ENCODE measurements at regions not wholly inside any gene's neighbourhood (a gene's known extent, or its start where the extent isn't known, plus 50 kb on each side); places are given as distances from the start of the nearest gene placed in this dataset.

DNA sequence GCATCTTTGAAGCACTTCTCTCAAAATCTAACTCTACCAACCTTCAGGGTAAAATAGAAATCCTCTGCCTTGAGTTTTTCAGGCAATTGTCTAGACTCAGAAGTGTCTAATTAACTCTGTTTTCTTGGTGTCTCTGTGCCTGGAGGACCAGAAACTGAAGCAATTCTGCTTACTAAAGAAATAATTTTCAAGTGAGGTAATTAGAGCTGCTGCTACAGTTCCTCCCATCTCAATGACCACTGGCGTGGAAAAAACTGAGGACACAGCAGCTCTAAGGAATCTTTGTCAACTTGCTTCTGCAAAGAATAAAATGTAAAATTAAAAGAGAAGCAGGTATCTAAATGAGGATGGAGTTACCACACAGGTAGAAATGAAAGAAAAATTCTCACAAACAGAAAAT lies 785.0 kb downstream of the PRELID2 start:
- TF ChIP-seq, protein P1, sequence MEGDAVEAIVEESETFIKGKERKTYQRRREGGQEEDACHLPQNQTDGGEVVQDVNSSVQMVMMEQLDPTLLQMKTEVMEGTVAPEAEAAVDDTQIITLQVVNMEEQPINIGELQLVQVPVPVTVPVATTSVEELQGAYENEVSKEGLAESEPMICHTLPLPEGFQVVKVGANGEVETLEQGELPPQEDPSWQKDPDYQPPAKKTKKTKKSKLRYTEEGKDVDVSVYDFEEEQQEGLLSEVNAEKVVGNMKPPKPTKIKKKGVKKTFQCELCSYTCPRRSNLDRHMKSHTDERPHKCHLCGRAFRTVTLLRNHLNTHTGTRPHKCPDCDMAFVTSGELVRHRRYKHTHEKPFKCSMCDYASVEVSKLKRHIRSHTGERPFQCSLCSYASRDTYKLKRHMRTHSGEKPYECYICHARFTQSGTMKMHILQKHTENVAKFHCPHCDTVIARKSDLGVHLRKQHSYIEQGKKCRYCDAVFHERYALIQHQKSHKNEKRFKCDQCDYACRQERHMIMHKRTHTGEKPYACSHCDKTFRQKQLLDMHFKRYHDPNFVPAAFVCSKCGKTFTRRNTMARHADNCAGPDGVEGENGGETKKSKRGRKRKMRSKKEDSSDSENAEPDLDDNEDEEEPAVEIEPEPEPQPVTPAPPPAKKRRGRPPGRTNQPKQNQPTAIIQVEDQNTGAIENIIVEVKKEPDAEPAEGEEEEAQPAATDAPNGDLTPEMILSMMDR (IDR thresholded peaks at IDR 0.05; ENCODE audit: low read depth, low read length) = no peak
- no peak for DNase-seq (ENCODE audit: extremely low read depth, low read depth)

DNA sequence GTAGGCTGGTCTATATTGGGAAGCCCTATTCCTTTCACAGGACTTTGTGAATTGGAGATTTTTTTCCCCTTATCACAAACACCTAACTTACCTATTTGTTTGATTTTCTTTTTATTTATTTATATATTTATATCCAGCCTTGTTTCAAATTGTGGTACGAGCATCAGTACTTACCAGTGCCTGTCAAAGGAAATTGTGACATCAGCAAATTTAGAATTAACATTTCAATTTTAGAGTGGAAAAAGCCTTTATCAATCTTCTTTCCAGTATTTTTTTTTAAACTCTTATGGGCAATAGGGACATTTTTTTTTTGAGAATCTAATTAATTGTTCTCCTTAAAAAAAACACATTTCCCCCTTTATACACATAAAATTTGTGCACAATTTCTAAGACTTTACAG lies 790.2 kb downstream of the PRELID2 start:
- TF ChIP-seq, protein P1 (IDR thresholded peaks at IDR 0.05; ENCODE audit: low read depth, low read length) = no peak
- no peak for DNase-seq (ENCODE audit: extremely low read depth, low read depth)

- DNase-seq (ENCODE audit: extremely low read depth, low read depth) = no peak
- TF ChIP-seq, protein P1 (IDR thresholded peaks at IDR 0.05; ENCODE audit: low read depth, low read length) = no peak
Observed at GRCh38 chr5:145028626-145029025, 806.5 kb downstream of the PRELID2 start.

GRCh38 chr5:145027286-145027685 lies 807.9 kb downstream of the PRELID2 start:
- DNase-seq (ENCODE audit: extremely low read depth, low read depth) = no peak
- TF ChIP-seq, protein P1 (IDR thresholded peaks at IDR 0.05; ENCODE audit: low read depth, low read length) = no peak

DNA sequence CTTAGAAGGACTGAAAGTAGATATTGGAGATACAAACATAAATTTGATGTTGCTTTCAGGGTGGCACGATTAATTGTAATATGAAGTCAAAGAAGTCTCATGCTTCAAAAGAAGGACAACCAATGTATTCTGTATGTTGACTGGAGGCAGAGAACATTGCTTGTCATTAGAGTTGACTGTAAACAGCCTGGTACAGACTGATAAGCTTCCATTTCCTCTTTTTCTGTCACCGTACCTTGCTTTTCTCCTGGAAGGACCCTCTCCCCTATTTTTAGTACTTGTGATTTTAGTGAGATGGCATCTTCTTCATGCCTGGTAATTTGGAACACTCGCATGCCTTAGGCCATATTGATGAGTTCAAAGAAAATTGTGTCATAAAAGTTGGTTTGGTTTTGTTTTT lies 809.4 kb downstream of the PRELID2 start:
- TF ChIP-seq, protein P1 (IDR thresholded peaks at IDR 0.05; ENCODE audit: low read depth, low read length) = no peak
- no peak for DNase-seq (ENCODE audit: extremely low read depth, low read depth)

DNA sequence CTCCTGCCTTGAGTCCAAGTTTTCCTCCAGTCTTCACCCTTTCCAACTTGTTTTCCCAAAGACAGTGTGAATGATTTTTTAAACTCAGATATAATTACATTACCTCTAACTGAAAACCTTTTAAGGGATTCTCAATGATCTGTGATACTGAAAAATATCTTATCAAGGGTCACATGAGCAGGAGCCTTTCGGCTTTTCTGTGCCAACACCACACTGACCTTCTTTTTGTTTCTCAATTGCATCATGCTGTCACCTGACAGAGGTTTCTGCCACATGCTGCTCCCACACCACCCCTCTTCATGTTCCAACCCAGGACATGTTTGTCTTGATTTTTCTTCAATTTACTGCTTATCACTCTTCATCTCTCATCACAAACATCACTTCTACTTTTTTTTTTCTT lies 820.0 kb downstream of the PRELID2 start:
- TF ChIP-seq, protein P1 (IDR thresholded peaks at IDR 0.05; ENCODE audit: low read depth, low read length) = no peak
- DNase-seq (ENCODE audit: extremely low read depth, low read depth) = no peak

DNA sequence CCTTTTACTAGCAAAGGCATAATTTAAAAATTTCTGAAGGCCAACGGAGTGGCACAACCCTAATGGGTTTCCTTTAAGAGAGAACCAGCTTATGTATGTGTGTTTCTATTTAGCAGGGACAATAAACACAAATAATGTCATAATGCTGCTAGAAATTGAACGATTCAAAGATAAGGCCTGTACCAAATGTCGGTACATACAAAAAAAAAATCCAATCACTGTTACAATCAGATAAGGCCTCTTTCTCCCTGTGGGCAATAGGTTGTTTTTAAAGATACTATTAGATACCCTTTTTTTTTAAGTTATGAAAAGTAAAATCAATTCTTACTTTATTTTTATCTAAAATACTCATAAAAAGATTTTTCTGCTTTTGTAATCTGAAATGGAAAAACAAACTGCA lies 821.0 kb downstream of the PRELID2 start:
- TF ChIP-seq, protein P1 (IDR thresholded peaks at IDR 0.05; ENCODE audit: low read depth, low read length) = no peak

More for the DNA sequence above, 821.0 kb downstream of the PRELID2 start:
- DNase-seq (ENCODE audit: extremely low read depth, low read depth) = no peak

All from AG09319 (cell line).